Pancreas (tissue), 10 donors: ENCODE measurements at regions not wholly inside any gene's neighbourhood (a gene's known extent, or its start where the extent isn't known, plus 50 kb on each side); places are given as distances from the start of the nearest gene placed in this dataset.

ENCODE experiments used
- ATAC-seq, 4 donors: fragments of 200-7000 bp; cut with Tn5 transposase; one replicate each; pipeline versions ENCODE4 v1.8.0 to v1.9.1; 2020; ENCODE audit warnings: mild to moderate bottlenecking in 4 of 4, moderate library complexity in 4 of 4
- DNase-seq, 6 donors: peaks; one replicate each; pipeline ENCODE4 v3.0.0-alpha.2; 2020
- FAIRE-seq: peaks from 2 replicates; lab custom pipeline; 2012; peaks lifted over from hg19 to GRCh38; lab: Jason Lieb, UNC
- H3K27ac ChIP-seq, 4 donors: fragments of 200-600 bp; sonication (generic); 1 replicate in 3 of 4; 2 replicates in 1 of 4; pipeline versions ENCODE4 v1.5.0 to v1.8.0; 2020
- H3K27me3 ChIP-seq, 4 donors: fragments of 200-600 bp; one replicate each; pipeline ENCODE4 v1.8.0; 2021
- H3K36me3 ChIP-seq, 3 donors: fragments of 200-600 bp; sonication (generic) in 1 of 3; one replicate each; pipeline versions ENCODE4 v1.5.0 to v1.8.0; 2020 to 2021
- H3K4me1 ChIP-seq, 3 donors: fragments of 200-600 bp; one replicate each; pipeline ENCODE4 v1.8.0; 2021
- H3K4me3 ChIP-seq, 4 donors: fragments of 200-600 bp; sonication (generic) in 2 of 4; one replicate each; pipeline versions ENCODE4 v1.5.0 to v1.8.0; 2020 to 2021
- H3K9me3 ChIP-seq, 4 donors: fragments of 200-600 bp; one replicate each; pipeline ENCODE4 v1.8.0; 2021
- WGBS, 2 donors: extraction: QIAGEN DNeasy Blood & Tissue Kit; methylation state at CpG; one replicate each; pipeline ENCODE4 v1.1.7; 2013; 5-methylcytosine and 5-hydroxymethylcytosine counted together
- intact Hi-C, 3 donors: fragments of 100-400 bp; cut with DNase I; formaldehyde crosslinking; loops; one replicate each; pipeline versions ENCODE4 v1.11.1 to v1.14.2; 2022
- TF ChIP-seq, protein P1 (sequence below), 4 donors: fragments of 200-600 bp; sonication (generic) in 3 of 4; IDR thresholded peaks; one replicate each; pipeline versions ENCODE4 v1.5.0 to v1.8.0; 2021; ENCODE audit warnings: antibody characterized with exemption in 4 of 4
- donor health status: healthy with polysubstance abuse.
- donor health status: DM: no; HTN: no; CAD: no; lungs with moderate emphysema.
- donor health status: DM: no; HTN: no; CAD: no.
- donor health status: control.
- donor health status: control.
- donor health status: Bipolar disorder and iron deficiency.
- donor health status: DM: yes; HTN: yes; CAD: no.
- donor health status: DM: no; HTN: no; CAD: no.
- donor health status: DM: no; HTN: no; CAD: no.
- donor health status: DM: yes; HTN: yes; CAD: no.

GRCh38 chr20:52244702-52245101 is 53.1 kb upstream of the ZFP64 start:
- Histone ChIP-seq H3K27ac (no peak overlapping the region), H3K9me3 (no peaks in the 10 kb centered on the region), H3K4me1 (no peaks in the 10 kb centered on the region), H3K27me3 (no peaks in the 10 kb centered on the region), H3K36me3 (no peaks in the 10 kb centered on the region), H3K4me3 (no peak overlapping the region)
- no peak for FAIRE-seq
- WGBS, 2 donors = 80 to 85% methylated on average over 4 of the region's 4 CpGs
- ATAC-seq = no peak
- TF ChIP-seq, protein P1, sequence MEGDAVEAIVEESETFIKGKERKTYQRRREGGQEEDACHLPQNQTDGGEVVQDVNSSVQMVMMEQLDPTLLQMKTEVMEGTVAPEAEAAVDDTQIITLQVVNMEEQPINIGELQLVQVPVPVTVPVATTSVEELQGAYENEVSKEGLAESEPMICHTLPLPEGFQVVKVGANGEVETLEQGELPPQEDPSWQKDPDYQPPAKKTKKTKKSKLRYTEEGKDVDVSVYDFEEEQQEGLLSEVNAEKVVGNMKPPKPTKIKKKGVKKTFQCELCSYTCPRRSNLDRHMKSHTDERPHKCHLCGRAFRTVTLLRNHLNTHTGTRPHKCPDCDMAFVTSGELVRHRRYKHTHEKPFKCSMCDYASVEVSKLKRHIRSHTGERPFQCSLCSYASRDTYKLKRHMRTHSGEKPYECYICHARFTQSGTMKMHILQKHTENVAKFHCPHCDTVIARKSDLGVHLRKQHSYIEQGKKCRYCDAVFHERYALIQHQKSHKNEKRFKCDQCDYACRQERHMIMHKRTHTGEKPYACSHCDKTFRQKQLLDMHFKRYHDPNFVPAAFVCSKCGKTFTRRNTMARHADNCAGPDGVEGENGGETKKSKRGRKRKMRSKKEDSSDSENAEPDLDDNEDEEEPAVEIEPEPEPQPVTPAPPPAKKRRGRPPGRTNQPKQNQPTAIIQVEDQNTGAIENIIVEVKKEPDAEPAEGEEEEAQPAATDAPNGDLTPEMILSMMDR (IDR thresholded peaks at IDR 0.05) = no peak
- intact Hi-C loops = no loop called here
- DNase-seq = no peak

DNA sequence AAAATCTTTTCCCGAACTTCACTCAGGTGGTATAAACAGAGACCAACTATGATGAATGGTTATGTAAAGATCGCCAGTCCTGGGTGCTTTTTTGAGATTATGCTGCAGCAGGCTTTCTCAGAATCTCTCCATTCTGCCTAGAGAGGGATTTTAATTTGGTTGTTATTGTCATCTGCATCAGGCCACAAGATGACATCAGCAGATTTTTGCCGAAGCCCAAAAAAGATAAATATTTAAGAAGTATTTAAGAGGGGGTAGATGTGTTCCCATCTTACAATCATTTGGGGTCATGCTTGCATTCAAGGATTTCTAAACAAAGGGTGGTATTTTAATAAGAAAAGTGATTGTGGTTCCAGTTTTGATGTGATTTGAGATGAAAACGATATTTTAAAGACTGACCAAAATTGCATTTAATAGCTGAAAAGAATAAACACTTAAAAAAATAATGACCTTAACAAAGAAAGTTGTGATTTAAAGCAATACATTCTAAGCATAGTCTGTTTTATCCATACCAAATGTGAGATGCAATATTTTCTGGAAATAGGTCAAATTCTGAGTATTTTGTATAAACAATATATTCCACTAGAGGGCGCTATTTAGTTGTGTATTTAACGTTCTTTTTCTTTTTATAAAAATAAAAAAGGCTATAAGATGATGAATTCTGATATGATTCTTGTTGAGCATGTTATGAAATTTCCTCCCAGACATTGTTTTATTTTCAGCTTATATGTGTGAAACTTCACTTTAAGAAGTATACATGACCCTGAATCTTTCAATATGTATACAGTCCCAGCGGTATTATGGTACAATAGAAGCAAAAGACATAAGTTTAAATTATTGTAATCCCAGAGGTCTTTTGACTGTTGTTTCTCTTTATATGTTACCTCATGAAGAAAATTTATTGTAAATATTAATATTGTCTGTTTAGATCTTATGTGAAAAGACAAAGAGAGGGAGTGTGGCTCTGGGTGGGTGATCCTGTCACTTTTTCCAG is 51.0 kb upstream of the ZFP64 start:
- Histone ChIP-seq H3K4me1 (no peaks in the 10 kb centered on the region), H3K27ac (no peak overlapping the region), H3K9me3 (no peaks in the 10 kb centered on the region), H3K4me3 (no peak overlapping the region), H3K27me3 (no peaks in the 10 kb centered on the region), H3K36me3 (no peaks in the 10 kb centered on the region)
- TF ChIP-seq, protein P1 (IDR thresholded peaks at IDR 0.05) = peak; percentile 20 to 73 (median 65)
- peak; percentile 96 for FAIRE-seq
- ATAC-seq = no peak
- intact Hi-C loops = no loop called here
- DNase-seq = no peak
- WGBS, 2 donors = 46 to 53% methylated on average over 7 of the region's 7 CpGs
